HCT116 (cell line): ENCODE measurements at regions not wholly inside any gene's neighbourhood (a gene's known extent, or its start where the extent isn't known, plus 50 kb on each side); places are given as distances from the start of the nearest gene placed in this dataset.

Experiments
- ATAC-seq: fragments of 200-7000 bp; cut with Tn5 transposase; 2 replicates; pipeline ENCODE4 v1.9.1; 2020; ENCODE audit warnings: mild to moderate bottlenecking, moderate library complexity
- BruUV-seq: library from RNA; stranded (reverse); fragments of 400-500 nt; replicated peaks from 2 replicates; lab custom pipeline; 2021; lab: Mats Ljungman, UMichigan
- CTCF ChIA-PET: fragments of 300-600 bp; sonication (Branson Sonifier 250); formaldehyde crosslinking; loops from one replicate; lab custom pipeline; 2021; ENCODE audit warnings: antibody characterized with exemption; lab: Charles Lee
- POLR2A ChIA-PET: fragments of 300-600, 350-600 bp; sonication (Branson Sonifier 250); formaldehyde crosslinking; loops from one replicate; lab custom pipeline; 2021; ENCODE audit warnings: antibody characterized with exemption; lab: Charles Lee
- RAD21 ChIA-PET, 2 experiments: fragments of 300-600 bp; sonication (Branson Sonifier 250); formaldehyde crosslinking; loops; one replicate each; lab custom pipeline; 2023; ENCODE audit warnings: low total read pairs in 2 of 2; ENCODE audit not compliant: uncharacterized antibody in 2 of 2, unreplicated experiment in 2 of 2, low non-redundant PET in 1 of 2; lab: Charles Lee
- DNase-seq: peaks from one replicate; pipeline ENCODE4 v3.0.0-alpha.2; 2010; ENCODE audit warnings: low read depth, low spot score
- H2AFZ ChIP-seq: fragments of 200-600 bp; shearing (Covaris generic), sonication (generic); 2 replicates; pipeline ENCODE4 v1.6.1; 2017; ENCODE audit warnings: low read depth, mixed run types, mixed read lengths, antibody characterized with exemption, low read length; ENCODE audit not compliant: poor library complexity, severe bottlenecking
- H3K27ac ChIP-seq: 2 replicates; pipeline ENCODE4 v1.5.1; 2012; ENCODE audit warnings: low read depth, low read length
- H3K27me3 ChIP-seq: fragments of 200-600 bp; sonication (generic); 2 replicates; pipeline ENCODE4 v1.6.1; 2016; ENCODE audit warnings: mixed run types, low read length, mixed read lengths; ENCODE audit not compliant: insufficient read depth
- H3K36me3 ChIP-seq, 2 experiments: fragments of 200-500 bp in 1 of 2; fragments of 200-600 bp in 1 of 2; sonication (Bioruptor generic) in 1 of 2; sonication (generic) in 1 of 2; 2 replicates each; pipeline versions ENCODE4 v1.5.1 to v1.6.1; 2014 to 2016; ENCODE audit warnings: low read length in 2 of 2, inconsistent platforms in 1 of 2, mixed read lengths in 1 of 2, mixed run types in 1 of 2; ENCODE audit not compliant: insufficient read depth in 2 of 2, control insufficient read depth in 1 of 2
- H3K4me1 ChIP-seq, 2 experiments: fragments of 200-600 bp in 1 of 2; sonication (generic) in 1 of 2; 2 replicates each; pipeline versions ENCODE4 v1.5.1 to v1.6.1; 2012 to 2017; ENCODE audit warnings: low read length in 2 of 2, inconsistent platforms in 1 of 2, mild to moderate bottlenecking in 1 of 2, mixed read lengths in 1 of 2, mixed run types in 1 of 2, moderate library complexity in 1 of 2; ENCODE audit not compliant: insufficient read depth in 2 of 2, control insufficient read depth in 1 of 2
- H3K4me2 ChIP-seq: fragments of 200-600 bp; sonication (generic); 2 replicates; pipeline ENCODE4 v1.6.1; 2017; ENCODE audit warnings: mixed run types, low read length, mixed read lengths
- H3K4me3 ChIP-seq, 2 experiments: fragments of 200-600 bp in 1 of 2; sonication (generic) in 1 of 2; replicated peaks in 1 of 2; 2 replicates each; pipeline ENCODE4 v1.5.1; 2011 to 2016; ENCODE audit warnings: low read length in 2 of 2, control low read depth in 1 of 2, low read depth in 1 of 2, mild to moderate bottlenecking in 1 of 2, mixed read lengths in 1 of 2, mixed run types in 1 of 2
- H3K79me2 ChIP-seq: fragments of 200-600 bp; sonication (generic); 2 replicates; pipeline ENCODE4 v1.6.1; 2017; ENCODE audit warnings: mild to moderate bottlenecking, mixed run types, low read length, moderate library complexity, mixed read lengths; ENCODE audit not compliant: insufficient read depth
- H3K9ac ChIP-seq: fragments of 200-600 bp; sonication (generic); 2 replicates; pipeline ENCODE4 v1.6.1; 2016; ENCODE audit warnings: low read length, mixed read lengths
- H3K9me2 ChIP-seq: fragments of 200-600 bp; sonication (generic), shearing (Covaris generic); 2 replicates; pipeline ENCODE4 v1.6.1; 2017; ENCODE audit warnings: mixed run types, mild to moderate bottlenecking, moderate library complexity; ENCODE audit not compliant: insufficient read depth
- H3K9me3 ChIP-seq, 2 experiments: fragments of 200-500 bp in 1 of 2; fragments of 200-600 bp in 1 of 2; sonication (Bioruptor generic) in 1 of 2; sonication (generic) in 1 of 2; 2 replicates each; pipeline ENCODE4 v1.6.1; 2014 to 2017; ENCODE audit warnings: low read length in 2 of 2, mixed read lengths in 2 of 2, inconsistent platforms in 1 of 2, low read depth in 1 of 2, mild to moderate bottlenecking in 1 of 2, mixed run types in 1 of 2, moderate library complexity in 1 of 2; ENCODE audit not compliant: control insufficient read depth in 1 of 2, insufficient read depth in 1 of 2
- H4K20me1 ChIP-seq: fragments of 200-600 bp; sonication (generic), shearing (Covaris generic); 2 replicates; pipeline ENCODE4 v1.6.1; 2017; ENCODE audit warnings: mixed run types, mild to moderate bottlenecking, moderate library complexity; ENCODE audit not compliant: insufficient read depth
- ATF3 ChIP-seq: IDR thresholded peaks from 2 replicates; pipeline ENCODE4 v1.6.1; 2012
- CEBPB ChIP-seq: IDR thresholded peaks from 2 replicates; pipeline ENCODE4 v1.6.1; 2012; ENCODE audit warnings: low read depth
- EGR1 ChIP-seq: IDR thresholded peaks from 2 replicates; pipeline ENCODE4 v1.6.1; 2012; ENCODE audit warnings: low read depth
- EZH2 ChIP-seq: fragments of 200-600 bp; sonication (generic); IDR thresholded peaks from 2 replicates; pipeline ENCODE4 v1.6.1; 2017; ENCODE audit warnings: antibody characterized with exemption, mixed run types
- EZH2phosphoT487 ChIP-seq: fragments of 200-600 bp; IDR thresholded peaks from 2 replicates; pipeline ENCODE4 v1.6.1; 2018; ENCODE audit warnings: antibody characterized with exemption, borderline replicate concordance
- MAX ChIP-seq: IDR thresholded peaks from 2 replicates; pipeline ENCODE4 v1.6.1; 2012
- RAD21 ChIP-seq: IDR thresholded peaks from 2 replicates; pipeline ENCODE4 v1.6.1; 2012; ENCODE audit warnings: low read depth, mild to moderate bottlenecking
- SP1 ChIP-seq: IDR thresholded peaks from 2 replicates; pipeline ENCODE4 v1.6.1; 2012; ENCODE audit warnings: low read depth
- SRF ChIP-seq: IDR thresholded peaks from 2 replicates; pipeline ENCODE4 v1.6.1; 2012; ENCODE audit warnings: low read depth
- TCF7L2 ChIP-seq: IDR thresholded peaks from 2 replicates; pipeline ENCODE4 v1.7.0; 2011; ENCODE audit warnings: borderline replicate concordance, inconsistent platforms; ENCODE audit not compliant: insufficient read depth, insufficient read length; ENCODE audit errors: extremely low read depth
- YY1 ChIP-seq: IDR thresholded peaks from 2 replicates; pipeline ENCODE4 v1.6.1; 2011; ENCODE audit warnings: low read length, low read depth, moderate library complexity, mild to moderate bottlenecking; ENCODE audit not compliant: insufficient replicate concordance; ENCODE audit errors: extremely low read depth
- ZBTB33 ChIP-seq: IDR thresholded peaks from 2 replicates; pipeline ENCODE4 v1.6.1; 2011; ENCODE audit warnings: mild to moderate bottlenecking, low read length, moderate library complexity; ENCODE audit not compliant: insufficient replicate concordance; ENCODE audit errors: extremely low read depth
- ZNF274 ChIP-seq: fragments of 200-500 bp; sonication (Bioruptor generic); IDR thresholded peaks from 2 replicates; pipeline ENCODE4 v1.6.1; 2014; ENCODE audit warnings: mild to moderate bottlenecking, low read depth, low read length, inconsistent platforms
- intact Hi-C: fragments of 100-400 bp; cut with micrococcal nuclease; formaldehyde crosslinking; loops from 2 replicates; pipeline ENCODE4 v1.10.0; 2022

GRCh38 chrX:87078231-87078630 is 439.4 kb upstream of the KLHL4 start:
- CTCF ChIA-PET = no interaction called here
- H3K36me3 ChIP-seq = no peaks in the 10 kb centered on the region
- H3K27me3 ChIP-seq = no peaks in the 10 kb centered on the region
- BruUV-seq = no TSS peak
- intact Hi-C loops = no loop called here
- H3K4me2 ChIP-seq = no peak overlapping the region
- no peaks in the 10 kb centered on the region for H3K9me2 ChIP-seq
- RAD21 ChIA-PET = no interaction called here
- no peaks in the 10 kb centered on the region for H4K20me1 ChIP-seq
- POLR2A ChIA-PET = no interaction called here
- no peak overlapping the region for H3K9ac ChIP-seq
- DNase-seq = no peak
- ATAC-seq = no peak
- no peak overlapping the region for H2AFZ ChIP-seq
- no peak overlapping the region for H3K4me3 ChIP-seq
- no peaks in the 10 kb centered on the region for H3K4me1 ChIP-seq
- no peak overlapping the region for H3K27ac ChIP-seq
- H3K79me2 ChIP-seq = no peaks in the 10 kb centered on the region
- TF ChIP-seq EZH2 (no peak), SRF (no peak), EZH2phosphoT487 (no peak), MAX (no peak), EGR1 (no peak), YY1 (no peak), TCF7L2 (no peak), SP1 (no peak)
- H3K9me3 ChIP-seq = no peaks in the 10 kb centered on the region

GRCh38 chrX:87098477-87098876 is 419.1 kb upstream of the KLHL4 start:
- H2AFZ ChIP-seq = no peak overlapping the region
- no peaks in the 10 kb centered on the region for H3K36me3 ChIP-seq
- no peak for DNase-seq
- no peaks in the 10 kb centered on the region for H4K20me1 ChIP-seq
- CTCF ChIA-PET = no interaction called here
- H3K9ac ChIP-seq = no peak overlapping the region
- intact Hi-C loops = no loop called here
- RAD21 ChIA-PET = no interaction called here
- no peaks in the 10 kb centered on the region for H3K9me2 ChIP-seq
- no TSS peak for BruUV-seq
- POLR2A ChIA-PET = no interaction called here
- H3K27ac ChIP-seq = no peak overlapping the region
- ATAC-seq = no peak
- no peaks in the 10 kb centered on the region for H3K4me1 ChIP-seq
- H3K79me2 ChIP-seq = no peaks in the 10 kb centered on the region
- no peak overlapping the region for H3K4me3 ChIP-seq
- H3K4me2 ChIP-seq = no peak overlapping the region
- TF ChIP-seq RAD21 = no peak
- TF ChIP-seq EZH2 = no peak
- TF ChIP-seq ATF3 = no peak
- no peak for TF ChIP-seq ZNF274
- no peak for TF ChIP-seq ZBTB33
- TF ChIP-seq YY1 = no peak
- no peak for TF ChIP-seq CEBPB
- TF ChIP-seq MAX = no peak
- no peaks in the 10 kb centered on the region for H3K9me3 ChIP-seq
- H3K27me3 ChIP-seq = no peaks in the 10 kb centered on the region
